ENCODE measurements at regions not wholly inside any gene's neighbourhood (a gene's known extent, or its start where the extent isn't known, plus 50 kb on each side); places are given as distances from the start of the nearest gene placed in this dataset.
"Not testable (repeated sequence)": the region's sequence is repeated elsewhere in the genome, so short reads cannot be mapped to it uniquely, and the experiment has no call there.

DNA sequence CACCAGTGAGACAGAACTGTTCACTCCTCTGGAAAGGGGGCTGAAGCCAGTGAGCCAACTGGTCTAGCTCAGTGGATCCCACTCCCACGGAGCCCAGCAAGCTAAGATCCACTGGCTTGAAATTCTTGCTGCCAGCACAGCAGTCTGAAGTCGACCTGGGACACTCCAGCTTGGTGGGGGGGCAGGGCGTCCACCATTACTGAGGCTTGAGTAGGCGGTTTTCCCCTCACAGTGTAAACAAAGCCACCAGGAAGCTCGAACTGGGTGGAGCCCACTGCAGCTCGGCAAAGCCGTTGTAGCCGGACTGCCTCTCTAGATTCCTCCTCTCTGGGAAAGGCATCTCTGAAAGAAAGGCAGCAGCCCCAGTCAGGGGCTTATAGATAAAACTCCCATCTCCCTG lies 52.3 kb upstream of the BBX start:
- not testable (repeated sequence) for DNase-seq
